Brain microvascular endothelial cell (primary cell): ENCODE measurements at regions not wholly inside any gene's neighbourhood (a gene's known extent, or its start where the extent isn't known, plus 50 kb on each side); places are given as distances from the start of the nearest gene placed in this dataset.

Source experiments
- DNase-seq: peaks from one replicate; pipeline ENCODE4 v3.0.0-alpha.2; 2020
- H3K27ac ChIP-seq: fragments of 250-450 bp; sonication (Bioruptor Pico); 2 replicates; pipeline ENCODE4 v1.5.1; 2020; ENCODE audit warnings: mild to moderate bottlenecking, moderate library complexity
- H3K27me3 ChIP-seq: fragments of 250-450 bp; sonication (Bioruptor Pico); replicated peaks from 2 replicates; pipeline ENCODE4 v1.5.1; 2020; ENCODE audit warnings: mild to moderate bottlenecking
- H3K36me3 ChIP-seq: fragments of 250-450 bp; sonication (Bioruptor Pico); replicated peaks from 2 replicates; pipeline ENCODE4 v1.5.1; 2020; ENCODE audit warnings: mild to moderate bottlenecking
- H3K4me3 ChIP-seq: 2 replicates; pipeline ENCODE4 v1.5.1; 2011; ENCODE audit warnings: low read depth, mild to moderate bottlenecking, control low read depth, low read length, moderate library complexity
- in situ Hi-C: cut with HindIII; loops from 2 replicates; pipeline ENCODE4 v1.10.0; 2017; ENCODE audit warnings: low sequenced_read_pairs, low pct_ligation_motif_present
- TF ChIP-seq, protein P1 (sequence below): IDR thresholded peaks from 2 replicates; pipeline ENCODE4 v1.5.1; 2011; ENCODE audit warnings: low read depth, mild to moderate bottlenecking, moderate library complexity, low read length, control low read depth, inconsistent platforms; ENCODE audit errors: missing control alignments

DNA sequence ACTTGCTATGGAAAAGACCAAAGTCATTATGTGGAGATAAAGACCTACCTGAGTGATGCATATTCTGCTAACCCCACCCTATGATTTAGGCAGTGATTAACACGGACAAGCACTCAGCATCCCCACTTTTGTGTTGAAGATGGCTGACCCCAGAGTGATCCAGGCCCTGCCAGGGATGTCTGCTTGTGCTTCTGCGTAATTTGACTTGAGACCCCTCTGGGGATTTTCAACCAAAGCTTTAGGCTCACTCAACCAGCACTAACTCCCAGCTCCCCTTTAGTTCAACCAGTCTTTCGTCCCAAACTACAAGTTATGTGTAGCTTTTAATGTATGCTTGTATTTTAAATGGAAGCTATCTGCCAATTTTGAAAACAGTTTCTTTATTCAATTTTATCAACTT, 538.0 kb upstream of the ID4 start:
- TF ChIP-seq, protein P1, sequence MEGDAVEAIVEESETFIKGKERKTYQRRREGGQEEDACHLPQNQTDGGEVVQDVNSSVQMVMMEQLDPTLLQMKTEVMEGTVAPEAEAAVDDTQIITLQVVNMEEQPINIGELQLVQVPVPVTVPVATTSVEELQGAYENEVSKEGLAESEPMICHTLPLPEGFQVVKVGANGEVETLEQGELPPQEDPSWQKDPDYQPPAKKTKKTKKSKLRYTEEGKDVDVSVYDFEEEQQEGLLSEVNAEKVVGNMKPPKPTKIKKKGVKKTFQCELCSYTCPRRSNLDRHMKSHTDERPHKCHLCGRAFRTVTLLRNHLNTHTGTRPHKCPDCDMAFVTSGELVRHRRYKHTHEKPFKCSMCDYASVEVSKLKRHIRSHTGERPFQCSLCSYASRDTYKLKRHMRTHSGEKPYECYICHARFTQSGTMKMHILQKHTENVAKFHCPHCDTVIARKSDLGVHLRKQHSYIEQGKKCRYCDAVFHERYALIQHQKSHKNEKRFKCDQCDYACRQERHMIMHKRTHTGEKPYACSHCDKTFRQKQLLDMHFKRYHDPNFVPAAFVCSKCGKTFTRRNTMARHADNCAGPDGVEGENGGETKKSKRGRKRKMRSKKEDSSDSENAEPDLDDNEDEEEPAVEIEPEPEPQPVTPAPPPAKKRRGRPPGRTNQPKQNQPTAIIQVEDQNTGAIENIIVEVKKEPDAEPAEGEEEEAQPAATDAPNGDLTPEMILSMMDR = no peak
- H3K27me3 ChIP-seq = no peaks in the 10 kb centered on the region
- no peak overlapping the region for H3K4me3 ChIP-seq
- H3K36me3 ChIP-seq = no peaks in the 10 kb centered on the region
- H3K27ac ChIP-seq = no peak overlapping the region
- DNase-seq = no peak
- in situ Hi-C loops = no loop called here

DNA sequence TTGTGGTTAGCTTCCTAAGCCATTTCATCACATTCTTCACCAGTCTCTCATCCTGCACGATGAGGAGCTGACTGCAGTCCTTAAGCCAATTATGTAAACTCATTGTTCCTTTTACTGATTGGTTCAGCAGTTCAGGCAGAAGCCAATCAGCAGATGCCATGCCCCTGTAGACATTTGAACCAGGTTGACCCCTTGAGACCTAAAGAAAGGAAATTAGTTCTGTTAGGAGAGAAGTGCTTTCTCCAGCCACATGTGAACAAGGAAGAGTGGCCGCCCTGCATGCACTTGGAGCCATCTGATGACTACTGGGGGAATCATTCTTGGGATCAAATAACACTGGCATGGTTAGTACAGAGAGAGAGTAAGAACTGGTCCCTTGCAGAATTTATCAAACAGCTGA, 535.2 kb upstream of the ID4 start:
- in situ Hi-C loops = no loop called here
- TF ChIP-seq, protein P1 = no peak
- Histone ChIP-seq H3K4me3 (no peak overlapping the region), H3K27ac (no peak overlapping the region), H3K36me3 (no peaks in the 10 kb centered on the region), H3K27me3 (no peaks in the 10 kb centered on the region)
- peak; percentile 38 for DNase-seq

DNA sequence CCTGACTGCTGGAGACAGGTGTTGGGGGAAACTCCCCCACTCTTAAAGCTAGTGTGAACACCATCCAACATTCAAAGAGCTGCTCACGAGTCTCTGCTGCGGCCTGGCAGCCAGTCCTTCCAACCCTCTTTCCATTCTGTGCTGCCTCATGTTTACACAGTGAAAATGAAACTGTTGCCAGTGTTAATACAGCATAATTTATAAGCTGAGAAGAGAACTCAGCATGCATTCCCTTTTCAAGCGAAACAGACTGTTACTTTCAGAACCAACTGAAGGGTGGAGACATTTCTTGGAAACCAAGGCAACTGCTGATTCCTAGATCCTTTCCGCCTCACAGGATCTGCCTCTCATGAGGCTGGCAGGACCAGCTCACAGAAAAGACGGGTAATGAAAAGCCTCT, 533.8 kb upstream of the ID4 start:
- Histone ChIP-seq H3K27me3 (no peaks in the 10 kb centered on the region), H3K27ac (no peak overlapping the region), H3K4me3 (no peak overlapping the region), H3K36me3 (no peaks in the 10 kb centered on the region)
- TF ChIP-seq, protein P1 = no peak
- DNase-seq = no peak
- in situ Hi-C loops = no loop called here

DNA sequence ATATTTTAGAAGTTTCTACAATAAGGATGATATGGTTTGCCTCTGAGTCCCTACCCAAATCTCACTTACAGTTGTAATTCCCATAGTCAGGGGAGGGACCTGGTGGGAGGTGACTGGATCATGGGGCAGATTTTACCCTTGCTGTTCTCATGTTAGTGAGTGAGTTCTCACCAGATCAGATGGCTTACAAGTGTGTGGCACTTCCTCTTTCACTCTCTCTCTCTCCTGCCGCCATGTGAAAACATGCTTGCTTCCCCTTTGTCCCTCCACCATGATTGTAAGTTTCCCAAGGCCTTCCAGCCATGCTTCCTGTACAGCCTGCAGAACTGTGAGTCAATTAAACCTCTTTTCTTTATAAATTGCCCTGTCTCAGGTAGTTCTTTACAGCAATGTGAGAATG, 527.5 kb upstream of the ID4 start:
- Histone ChIP-seq H3K27ac (no peak overlapping the region), H3K36me3 (no peaks in the 10 kb centered on the region), H3K27me3 (no peaks in the 10 kb centered on the region), H3K4me3 (no peak overlapping the region)
- DNase-seq = no peak
- in situ Hi-C loops = no loop called here
- TF ChIP-seq, protein P1 = no peak

DNA sequence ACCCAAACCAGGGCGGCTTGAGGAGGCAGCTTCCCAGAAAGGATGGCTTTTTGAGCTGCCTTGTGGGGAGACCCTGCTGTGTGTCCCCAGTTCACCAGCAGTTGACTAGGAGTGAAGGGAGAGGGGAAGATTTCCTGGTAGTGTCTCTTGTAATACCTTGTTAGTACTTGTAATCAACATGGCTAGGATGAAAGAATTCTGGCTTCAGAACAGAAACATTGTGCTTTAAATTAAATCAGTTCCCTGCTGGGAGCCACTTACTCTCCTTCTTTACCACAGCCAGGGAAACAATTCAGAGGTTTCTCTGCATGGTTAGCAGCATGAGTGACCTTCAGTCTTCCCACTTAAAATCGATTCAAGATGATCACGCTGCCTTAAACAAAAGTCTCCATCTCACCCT, 525.4 kb upstream of the ID4 start:
- no peak overlapping the region for H3K4me3 ChIP-seq
- TF ChIP-seq, protein P1 = no peak
- in situ Hi-C loops = no loop called here
- no peaks in the 10 kb centered on the region for H3K36me3 ChIP-seq
- H3K27me3 ChIP-seq = no peaks in the 10 kb centered on the region
- H3K27ac ChIP-seq = no peak overlapping the region
- no peak for DNase-seq

DNA sequence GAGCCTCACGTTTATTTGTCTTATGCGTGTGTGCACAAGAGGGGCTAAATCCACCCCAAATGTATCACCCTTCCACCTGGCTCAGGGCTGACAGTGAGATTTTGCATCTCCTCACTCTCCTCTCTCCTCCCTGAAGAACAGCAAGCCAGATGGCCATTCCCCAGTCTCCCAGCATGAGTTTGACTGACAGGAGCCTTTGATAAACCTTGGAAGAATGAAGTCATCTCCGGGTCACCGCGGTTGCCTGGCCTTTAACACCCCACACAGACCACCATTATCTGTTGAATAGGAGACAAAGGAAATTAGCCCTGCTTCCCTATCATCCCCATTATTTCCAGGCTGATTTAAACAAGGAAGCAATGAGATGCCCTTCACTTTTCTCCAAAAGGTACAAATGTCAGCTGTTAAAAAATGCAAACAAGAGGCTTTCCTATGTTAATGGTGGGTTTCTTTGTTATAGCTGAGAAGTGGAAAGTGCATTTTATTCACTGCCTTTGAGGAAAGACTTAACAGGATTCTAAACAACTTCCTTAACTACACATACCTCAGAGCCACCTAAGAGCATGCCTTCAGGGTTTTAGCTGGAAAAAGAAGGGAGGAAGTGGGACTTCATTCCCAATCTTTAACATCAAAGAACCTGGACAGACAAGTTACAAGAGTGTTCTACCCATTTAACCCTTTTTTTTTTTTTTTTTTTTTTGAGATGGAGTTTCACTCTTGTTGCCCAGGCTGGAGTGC, 524.8 kb upstream of the ID4 start:
- TF ChIP-seq, protein P1 = no peak
- Histone ChIP-seq H3K27ac (no peak overlapping the region), H3K27me3 (no peaks in the 10 kb centered on the region), H3K36me3 (no peaks in the 10 kb centered on the region), H3K4me3 (no peak overlapping the region)
- no peak for DNase-seq
- in situ Hi-C loops = no loop called here
